NT2/D1 (cell line): ENCODE measurements at regions not wholly inside any gene's neighbourhood (a gene's known extent, or its start where the extent isn't known, plus 50 kb on each side); places are given as distances from the start of the nearest gene placed in this dataset.

ENCODE experiments used
- SUZ12 ChIP-seq: IDR thresholded peaks from 2 replicates; pipeline ENCODE4 v1.6.1; 2011; ENCODE audit not compliant: insufficient read length, insufficient read depth; ENCODE audit errors: extremely low read depth
- YY1 ChIP-seq: IDR thresholded peaks from 2 replicates; pipeline ENCODE4 v1.6.1; 2011; ENCODE audit not compliant: insufficient read length, insufficient read depth
- ZNF274 ChIP-seq: IDR thresholded peaks from 2 replicates; pipeline ENCODE4 v1.6.1; 2011; ENCODE audit warnings: mild to moderate bottlenecking, low read depth, low read length

GRCh38 chr20:52823303-52823702 lies 148.9 kb upstream of the TSHZ2 start:
- TF ChIP-seq YY1 (no peak), ZNF274 (no peak), SUZ12 (no peak)
